ENCODE measurements at regions not wholly inside any gene's neighbourhood (a gene's known extent, or its start where the extent isn't known, plus 50 kb on each side); places are given as distances from the start of the nearest gene placed in this dataset.

DNA sequence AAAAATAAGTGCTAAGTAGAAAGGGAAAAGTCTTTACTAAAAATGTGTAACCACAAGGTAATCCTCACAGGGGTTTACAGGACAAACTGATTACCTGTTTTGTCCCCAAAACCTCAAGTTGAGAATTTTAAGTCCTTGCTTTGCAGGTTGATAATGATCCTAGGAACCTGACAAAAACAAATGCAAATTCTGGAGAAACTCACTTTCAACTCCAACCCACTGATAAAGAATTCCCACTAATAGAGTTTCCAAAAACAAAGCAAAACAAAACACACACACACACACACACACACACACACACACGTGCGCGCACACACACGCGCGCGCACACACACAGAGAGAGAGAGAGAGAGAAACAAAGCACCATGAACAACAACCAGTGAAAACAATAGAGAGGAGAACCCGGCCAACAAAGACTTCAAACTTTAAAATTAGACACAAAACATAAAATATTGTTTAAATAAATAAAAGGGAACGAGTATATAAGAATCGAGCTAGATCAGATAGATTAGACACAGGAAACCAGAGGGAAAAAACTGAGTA, 187.0 kb upstream of the FOXN3 start:
- intact Hi-C loops (cut with DNase I), result no loop called here
- peaks cover 0 to 11% of the 10 kb centered on the region in 2 donors for H3K4me1 ChIP-seq
- TF ChIP-seq, protein P1, sequence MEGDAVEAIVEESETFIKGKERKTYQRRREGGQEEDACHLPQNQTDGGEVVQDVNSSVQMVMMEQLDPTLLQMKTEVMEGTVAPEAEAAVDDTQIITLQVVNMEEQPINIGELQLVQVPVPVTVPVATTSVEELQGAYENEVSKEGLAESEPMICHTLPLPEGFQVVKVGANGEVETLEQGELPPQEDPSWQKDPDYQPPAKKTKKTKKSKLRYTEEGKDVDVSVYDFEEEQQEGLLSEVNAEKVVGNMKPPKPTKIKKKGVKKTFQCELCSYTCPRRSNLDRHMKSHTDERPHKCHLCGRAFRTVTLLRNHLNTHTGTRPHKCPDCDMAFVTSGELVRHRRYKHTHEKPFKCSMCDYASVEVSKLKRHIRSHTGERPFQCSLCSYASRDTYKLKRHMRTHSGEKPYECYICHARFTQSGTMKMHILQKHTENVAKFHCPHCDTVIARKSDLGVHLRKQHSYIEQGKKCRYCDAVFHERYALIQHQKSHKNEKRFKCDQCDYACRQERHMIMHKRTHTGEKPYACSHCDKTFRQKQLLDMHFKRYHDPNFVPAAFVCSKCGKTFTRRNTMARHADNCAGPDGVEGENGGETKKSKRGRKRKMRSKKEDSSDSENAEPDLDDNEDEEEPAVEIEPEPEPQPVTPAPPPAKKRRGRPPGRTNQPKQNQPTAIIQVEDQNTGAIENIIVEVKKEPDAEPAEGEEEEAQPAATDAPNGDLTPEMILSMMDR (IDR thresholded peaks at IDR 0.05), result no peak
- peaks cover 0 to 15% of the 10 kb centered on the region in 2 donors for H3K9me3 ChIP-seq
- H3K27me3 ChIP-seq, result no peaks in the 10 kb centered on the region
- DNase-seq (no peak), ATAC-seq (no peak)
- no peaks in the 10 kb centered on the region for H3K36me3 ChIP-seq
- H3K27ac ChIP-seq, result no peak overlapping the region
- no peak overlapping the region for H3K4me3 ChIP-seq

DNA sequence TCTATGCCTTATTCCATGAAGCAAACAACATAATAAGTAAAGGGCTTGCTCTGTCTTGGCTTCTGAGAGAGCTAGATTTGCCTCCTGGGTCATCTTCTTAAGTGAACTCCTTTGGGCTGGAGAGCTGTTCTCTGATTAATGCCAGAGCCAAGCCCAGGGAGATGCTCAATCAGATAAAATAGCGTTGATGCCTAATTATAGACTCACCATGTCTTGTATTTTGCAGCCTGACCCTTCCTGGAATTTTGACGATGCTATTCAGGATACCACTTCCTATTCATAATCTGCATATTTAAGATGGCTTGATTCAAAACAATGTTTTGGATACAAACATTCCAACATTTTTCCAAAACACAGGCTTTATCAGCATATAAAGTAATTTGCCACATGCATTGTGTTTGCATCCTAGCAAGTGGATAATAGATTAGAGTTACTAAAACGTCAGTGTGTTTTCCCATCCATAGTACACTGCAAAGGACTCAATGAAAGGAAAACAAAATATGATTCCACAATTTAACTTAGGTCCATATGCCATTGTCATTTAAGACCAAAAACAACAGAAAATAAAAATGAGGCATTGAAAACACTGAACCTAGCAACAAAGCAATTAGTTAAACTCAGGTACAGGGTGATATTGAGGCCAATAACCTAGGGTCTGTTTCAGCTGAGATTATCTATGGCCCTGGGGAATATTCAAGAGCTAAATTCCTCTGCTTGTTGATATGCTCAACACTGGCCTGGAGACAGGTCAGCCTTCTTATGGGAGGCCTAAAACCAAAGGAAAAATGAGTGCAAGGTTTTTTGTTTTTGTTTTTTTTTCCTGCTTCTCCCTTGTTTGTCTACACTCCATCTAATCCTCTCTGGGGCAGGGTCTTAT, 184.2 kb upstream of the FOXN3 start:
- peaks cover 0 to 11% of the 10 kb centered on the region in 2 donors for H3K4me1 ChIP-seq
- peak overlapping the region in 1 of 2 donors; percentile 39 for H3K27ac ChIP-seq

DNA sequence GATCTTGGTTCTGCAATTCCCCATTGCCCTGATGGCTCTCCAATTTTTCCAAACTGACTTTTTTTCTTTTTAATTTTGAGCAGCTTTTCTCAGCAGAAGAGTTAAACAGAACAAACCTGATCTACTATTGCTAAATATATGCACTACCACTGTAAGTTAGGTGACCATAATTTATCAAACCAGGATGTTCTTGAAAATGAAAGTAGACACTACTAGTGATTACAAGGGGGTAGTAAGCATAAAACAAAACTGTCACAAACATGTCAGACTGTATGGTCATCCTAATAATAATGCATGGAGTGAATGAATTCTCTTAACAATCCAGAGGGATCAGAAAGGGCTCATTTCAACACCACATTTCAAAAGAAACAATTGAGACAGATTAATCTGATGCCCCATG, 183.0 kb upstream of the FOXN3 start:
- no peaks in the 10 kb centered on the region for H3K27me3 ChIP-seq
- intact Hi-C loops (cut with DNase I), result no loop called here
- ATAC-seq (no peak), DNase-seq (no peak)
- no peaks in the 10 kb centered on the region for H3K36me3 ChIP-seq
- peak overlapping the region in 1 of 2 donors; percentile 39 for H3K27ac ChIP-seq
- peaks cover 0 to 11% of the 10 kb centered on the region in 2 donors for H3K4me1 ChIP-seq
- TF ChIP-seq, protein P1 (IDR thresholded peaks at IDR 0.05), result no peak
- peaks cover 0 to 34% of the 10 kb centered on the region in 2 donors for H3K9me3 ChIP-seq
- no peak overlapping the region for H3K4me3 ChIP-seq

More for the DNA sequence above, 184.2 kb upstream of the FOXN3 start:
- H3K9me3 ChIP-seq, result peaks cover 0 to 41% of the 10 kb centered on the region in 2 donors
- TF ChIP-seq, protein P1 (IDR thresholded peaks at IDR 0.05), result no peak
- intact Hi-C loops (cut with DNase I), result no loop called here
- H3K36me3 ChIP-seq, result no peaks in the 10 kb centered on the region
- no peak for DNase-seq
- no peak for ATAC-seq
- H3K4me3 ChIP-seq, result no peak overlapping the region
- no peaks in the 10 kb centered on the region for H3K27me3 ChIP-seq

DNA sequence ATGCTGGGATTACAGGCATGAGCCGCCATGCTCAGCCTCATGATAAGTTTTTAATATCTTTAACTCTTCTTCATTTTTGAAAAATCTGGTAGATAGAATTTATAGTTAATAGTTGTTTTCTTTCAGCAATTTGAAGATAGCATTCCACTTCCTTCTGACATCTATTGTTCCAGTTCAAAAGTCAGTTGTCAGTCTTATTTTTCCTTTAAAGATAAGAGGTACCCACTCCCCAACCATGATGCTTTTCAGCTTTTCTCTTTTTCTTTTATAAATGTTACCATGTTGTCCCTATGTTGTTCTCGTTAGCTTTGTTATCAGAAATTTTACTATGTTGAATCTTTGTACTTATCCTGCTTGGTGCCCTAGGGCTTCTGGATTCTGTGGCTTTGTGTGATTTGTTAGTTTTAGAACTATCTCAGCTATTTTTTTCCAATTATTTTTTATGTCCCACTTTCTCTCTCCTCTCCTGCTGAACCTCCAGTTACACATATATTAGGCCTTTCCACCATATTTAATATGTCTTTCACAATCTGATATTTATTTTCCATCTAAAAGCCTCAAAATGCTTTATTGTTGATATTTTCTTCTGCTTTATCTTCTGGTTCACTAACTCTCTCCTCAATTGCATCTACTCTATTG, 181.6 kb upstream of the FOXN3 start:
- TF ChIP-seq, protein P1 (IDR thresholded peaks at IDR 0.05), result no peak
- no peaks in the 10 kb centered on the region for H3K36me3 ChIP-seq
- DNase-seq (no peak), ATAC-seq (no peak)
- peaks cover 0 to 42% of the 10 kb centered on the region in 2 donors for H3K9me3 ChIP-seq
- no peaks in the 10 kb centered on the region for H3K27me3 ChIP-seq
- H3K4me3 ChIP-seq, result no peak overlapping the region
- peaks cover 0 to 11% of the 10 kb centered on the region in 2 donors for H3K4me1 ChIP-seq
- H3K27ac ChIP-seq, result no peak overlapping the region
- intact Hi-C loops (cut with DNase I), result no loop called here

DNA sequence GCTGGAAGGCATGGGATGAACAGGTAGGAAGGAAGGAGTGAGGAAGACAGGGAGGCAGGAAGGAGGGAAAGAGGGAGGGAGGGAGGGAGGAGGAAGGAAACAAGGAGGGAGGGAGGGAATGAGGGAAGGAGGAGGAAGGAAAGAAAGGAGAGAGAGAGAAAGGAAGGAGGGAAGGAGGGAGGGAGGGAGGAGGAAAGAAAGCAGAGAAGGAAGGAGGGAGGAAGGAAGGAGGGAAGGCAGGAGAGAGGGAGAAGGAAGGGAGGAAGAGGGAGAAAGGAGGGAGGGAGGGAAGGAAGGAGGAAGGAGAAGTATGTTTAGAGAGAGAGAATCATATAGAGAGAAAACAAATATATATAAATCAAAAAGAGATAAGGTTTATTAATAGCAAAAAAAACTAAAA, 175.9 kb upstream of the FOXN3 start:
- intact Hi-C loops (cut with DNase I), result no loop called here
- Histone ChIP-seq H3K27me3 (no peaks in the 10 kb centered on the region), H3K4me1 (peaks cover 0 to 25% of the 10 kb centered on the region in 2 donors), H3K36me3 (no peaks in the 10 kb centered on the region), H3K4me3 (no peak overlapping the region), H3K27ac (no peak overlapping the region), H3K9me3 (peaks cover 0 to 23% of the 10 kb centered on the region in 2 donors)
- no peak for ATAC-seq
- TF ChIP-seq, protein P1 (IDR thresholded peaks at IDR 0.05), result no peak
- no peak for DNase-seq

All from left lung (tissue), 4 donors.